GM12872 (cell line): ENCODE measurements at regions not wholly inside any gene's neighbourhood (a gene's known extent, or its start where the extent isn't known, plus 50 kb on each side); places are given as distances from the start of the nearest gene placed in this dataset.

Source experiments
- TF ChIP-seq, protein P1 (sequence below): IDR thresholded peaks from 3 replicates; pipeline ENCODE4 v1.5.1; 2011; ENCODE audit warnings: low read depth, mild to moderate bottlenecking, low read length, moderate library complexity; ENCODE audit not compliant: insufficient read depth

DNA sequence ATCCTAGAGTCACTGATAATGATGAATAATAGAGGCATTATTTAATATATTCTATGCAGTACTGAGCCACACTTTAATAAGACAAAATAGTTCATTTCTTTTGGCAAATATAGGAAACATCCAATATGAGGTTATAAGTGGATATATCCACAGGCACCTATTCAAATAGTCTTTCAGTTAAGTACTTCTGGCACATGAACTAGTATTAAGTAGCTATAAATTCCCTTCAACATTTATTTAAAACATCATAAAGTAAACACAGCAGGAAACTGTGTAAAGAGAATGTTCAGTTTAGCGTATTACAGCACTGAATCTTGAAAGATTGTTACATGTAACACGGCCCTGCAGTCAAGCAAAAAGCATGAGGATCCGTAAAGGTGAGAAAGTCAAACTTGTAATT, 463.3 kb upstream of the KLF12 start:
- TF ChIP-seq, protein P1, sequence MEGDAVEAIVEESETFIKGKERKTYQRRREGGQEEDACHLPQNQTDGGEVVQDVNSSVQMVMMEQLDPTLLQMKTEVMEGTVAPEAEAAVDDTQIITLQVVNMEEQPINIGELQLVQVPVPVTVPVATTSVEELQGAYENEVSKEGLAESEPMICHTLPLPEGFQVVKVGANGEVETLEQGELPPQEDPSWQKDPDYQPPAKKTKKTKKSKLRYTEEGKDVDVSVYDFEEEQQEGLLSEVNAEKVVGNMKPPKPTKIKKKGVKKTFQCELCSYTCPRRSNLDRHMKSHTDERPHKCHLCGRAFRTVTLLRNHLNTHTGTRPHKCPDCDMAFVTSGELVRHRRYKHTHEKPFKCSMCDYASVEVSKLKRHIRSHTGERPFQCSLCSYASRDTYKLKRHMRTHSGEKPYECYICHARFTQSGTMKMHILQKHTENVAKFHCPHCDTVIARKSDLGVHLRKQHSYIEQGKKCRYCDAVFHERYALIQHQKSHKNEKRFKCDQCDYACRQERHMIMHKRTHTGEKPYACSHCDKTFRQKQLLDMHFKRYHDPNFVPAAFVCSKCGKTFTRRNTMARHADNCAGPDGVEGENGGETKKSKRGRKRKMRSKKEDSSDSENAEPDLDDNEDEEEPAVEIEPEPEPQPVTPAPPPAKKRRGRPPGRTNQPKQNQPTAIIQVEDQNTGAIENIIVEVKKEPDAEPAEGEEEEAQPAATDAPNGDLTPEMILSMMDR: no peak

DNA sequence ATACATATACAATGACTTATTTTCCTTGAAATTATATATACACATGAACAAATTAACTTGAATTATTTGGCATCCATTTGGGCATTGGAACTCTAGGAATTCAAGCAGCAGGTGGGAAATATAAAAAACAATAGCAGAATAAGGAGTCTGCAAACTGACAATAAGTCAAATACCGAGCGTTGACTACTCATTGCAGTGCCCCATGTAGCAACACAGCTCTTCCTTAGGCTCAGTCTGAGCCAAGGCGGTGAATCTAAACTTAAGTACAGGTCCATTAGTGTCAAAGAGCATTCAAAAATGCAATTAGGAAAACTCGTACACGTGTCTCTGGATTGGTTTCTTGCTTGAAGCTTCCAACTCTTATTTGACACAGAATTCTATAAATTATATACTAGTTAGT, 462.5 kb upstream of the KLF12 start:
- TF ChIP-seq, protein P1: no peak

DNA sequence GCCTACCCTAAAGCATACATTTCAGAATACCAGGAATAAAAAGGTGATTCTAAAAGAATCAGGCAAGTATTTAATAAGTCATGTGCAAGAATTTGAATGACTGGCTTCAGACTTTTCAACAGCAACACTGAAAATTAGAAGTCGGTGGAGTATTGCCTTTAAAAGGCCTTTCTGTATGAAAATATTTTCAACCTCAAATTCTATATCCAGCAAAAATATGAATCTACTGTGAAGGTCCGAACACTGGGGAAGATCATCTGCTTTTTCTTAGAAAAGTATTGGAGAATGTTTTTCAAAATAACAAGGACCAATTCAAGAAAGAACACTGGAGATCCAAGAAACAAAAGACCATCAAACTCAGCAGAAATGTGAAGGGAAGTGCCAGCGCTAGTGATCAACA, 459.5 kb upstream of the KLF12 start:
- TF ChIP-seq, protein P1: no peak

DNA sequence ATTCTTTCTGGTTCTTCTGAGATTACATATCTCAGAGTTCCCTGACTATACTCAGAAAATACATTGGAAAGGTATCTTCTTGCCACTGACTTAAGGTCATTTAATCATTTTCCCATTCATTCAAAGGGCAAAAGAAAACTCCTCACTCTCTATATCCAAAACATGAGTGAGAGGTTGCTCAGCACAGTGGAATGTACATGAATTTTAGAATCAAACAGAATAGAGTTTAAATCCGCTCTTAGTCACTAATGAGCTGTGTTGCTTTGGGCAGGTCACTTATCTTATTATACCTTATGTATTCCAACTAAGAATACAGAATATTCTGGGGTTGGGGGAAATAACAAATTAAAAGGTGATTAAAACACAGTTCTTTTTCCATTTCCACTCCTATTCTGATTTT, 452.6 kb upstream of the KLF12 start:
- TF ChIP-seq, protein P1: no peak

DNA sequence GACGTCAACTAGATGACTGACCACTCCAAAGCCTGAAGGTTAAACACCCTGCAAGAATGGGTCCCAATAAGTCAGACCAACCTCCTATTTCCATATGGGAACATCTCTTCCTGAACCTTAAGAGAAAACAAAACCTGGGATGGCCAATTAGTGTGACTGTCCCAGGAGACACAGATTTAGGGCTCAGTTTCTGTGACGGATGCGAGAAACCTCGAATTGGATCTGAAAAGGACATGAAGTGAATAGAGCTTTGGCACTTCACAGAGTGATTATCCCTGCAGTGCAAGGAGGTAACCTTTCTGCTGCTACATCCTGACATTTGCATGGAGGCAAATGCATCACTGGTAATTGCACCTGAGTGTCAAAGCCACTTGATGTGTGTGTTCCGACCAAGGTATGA, 442.2 kb upstream of the KLF12 start:
- TF ChIP-seq, protein P1: no peak

DNA sequence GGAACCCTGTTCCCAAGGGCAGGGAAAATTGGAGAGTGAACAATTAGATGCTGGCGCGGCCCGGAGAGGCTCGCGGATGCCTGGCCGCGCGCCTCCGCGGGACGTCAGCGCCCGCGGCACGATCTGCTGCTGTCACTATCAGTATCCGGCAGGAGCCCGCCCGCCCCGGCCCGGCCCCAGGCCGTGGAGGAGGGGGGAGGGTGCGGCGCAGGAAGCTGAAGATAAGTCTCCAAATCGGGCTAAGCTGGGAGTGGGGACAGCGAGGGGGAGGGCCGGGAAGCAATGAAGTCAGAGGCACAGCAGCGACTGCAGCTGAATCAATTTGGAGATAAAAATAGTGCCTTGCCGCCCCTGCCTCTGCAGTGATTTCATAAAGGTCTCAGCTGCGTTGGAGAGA, 441.5 kb upstream of the KLF12 start:
- TF ChIP-seq, protein P1: no peak

DNA sequence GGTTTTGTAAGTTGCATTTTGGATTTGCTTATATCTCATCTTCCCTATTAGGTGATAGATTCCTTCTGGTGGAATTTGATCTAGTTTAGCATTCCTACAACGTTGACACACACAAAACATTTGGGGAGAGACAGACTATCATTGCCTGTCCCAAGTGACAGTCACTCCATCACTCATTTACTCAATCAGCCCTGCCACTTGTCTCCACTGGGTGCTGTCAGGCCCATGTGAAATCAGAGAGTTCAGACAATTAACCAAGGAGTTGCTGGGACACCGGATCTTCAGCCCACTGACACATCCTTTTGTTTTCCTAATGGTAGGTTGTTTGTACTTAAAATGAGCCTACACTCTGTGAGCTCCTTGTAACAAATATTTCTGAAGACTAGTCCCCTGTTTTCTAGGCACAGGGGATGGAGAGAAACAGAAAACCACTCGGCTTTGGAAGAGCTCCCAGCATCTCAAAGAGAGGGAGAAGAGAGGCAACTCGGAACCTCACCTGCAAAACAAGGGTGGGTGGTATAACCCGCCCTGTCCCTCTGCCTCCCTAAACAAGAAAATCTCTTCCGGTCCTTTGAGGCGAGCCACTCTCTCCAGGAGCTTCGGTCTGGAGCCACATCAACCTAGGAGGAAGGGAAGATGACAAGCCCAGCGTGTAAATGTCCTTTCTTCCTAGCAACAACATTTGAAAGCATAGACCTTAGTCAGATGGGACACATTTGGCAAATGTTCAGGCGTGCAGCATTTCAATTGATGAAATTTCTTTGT, 440.9 kb upstream of the KLF12 start:
- TF ChIP-seq, protein P1: no peak
